Right lobe of liver (tissue), 4 donors: ENCODE measurements at regions not wholly inside any gene's neighbourhood (a gene's known extent, or its start where the extent isn't known, plus 50 kb on each side); places are given as distances from the start of the nearest gene placed in this dataset.

ENCODE experiments used
- CTCF ChIP-seq, 4 donors: fragments of 200-600 bp in 3 of 4; fragments of 450-650 bp in 1 of 4; IDR thresholded peaks; one replicate each; pipeline versions ENCODE4 v1.5.1 to v1.8.0; 2016 to 2022; ENCODE audit warnings: antibody characterized with exemption in 4 of 4, mild to moderate bottlenecking in 2 of 4
- POLR2A ChIP-seq: fragments of 450-650 bp; IDR thresholded peaks from one replicate; pipeline ENCODE4 v1.6.1; 2017; ENCODE audit warnings: antibody characterized with exemption, mild to moderate bottlenecking
- donor health status: DM: no; HTN: no; CAD: no.
- donor health status: DM: no; HTN: no; CAD: no.
- donor health status: DM: no; HTN: yes; CAD: no.

GRCh38 chr20:22507240-22507961 lies 77.0 kb downstream of the FOXA2 start:
- TF ChIP-seq POLR2A (no peak), CTCF (IDR thresholded peaks at IDR 0.05) (no peak)
